ENCODE measurements at regions not wholly inside any gene's neighbourhood (a gene's known extent, or its start where the extent isn't known, plus 50 kb on each side); places are given as distances from the start of the nearest gene placed in this dataset.

DNA sequence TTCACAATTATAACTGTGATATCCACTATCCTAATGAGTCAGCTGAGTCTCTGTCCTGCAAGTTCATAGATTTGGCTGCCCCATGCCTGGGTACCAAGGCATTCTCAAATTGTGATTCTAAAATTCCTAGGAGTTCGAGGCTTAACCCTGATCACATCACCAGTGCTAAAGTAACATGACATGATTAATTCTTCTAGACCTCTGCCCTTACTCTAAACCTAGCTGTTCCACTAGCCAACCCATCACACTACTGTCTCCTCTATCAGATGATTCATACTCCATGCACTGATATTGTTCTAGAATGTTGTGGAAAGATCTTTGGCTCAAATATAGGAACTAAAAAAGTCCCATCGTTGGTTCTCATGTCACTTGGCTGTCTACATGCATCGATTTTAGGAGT lies 487.6 kb downstream of the PIK3C3 start:
- Histone ChIP-seq H3K4me1 (ENCODE audit: control insufficient read depth, low read length) (no peaks in the 10 kb centered on the region), H3K27me3 (ENCODE audit: control insufficient read depth, low read length) (no peaks in the 10 kb centered on the region), H3K79me2 (ENCODE audit: control insufficient read depth, low read length) (no peaks in the 10 kb centered on the region), H3K36me3 (ENCODE audit: control insufficient read depth, low read length) (no peaks in the 10 kb centered on the region), H3K9me2 (replicated peaks; ENCODE audit: control insufficient read depth, low read length) (no peaks in the 10 kb centered on the region; the same call in 1 of the 2 replicates), H3K4me3 (ENCODE audit: low read length) (no peak overlapping the region), H3K9me3 (ENCODE audit: control insufficient read depth, insufficient read depth, low read length) (peaks cover 3% of the 10 kb centered on the region; the same call in 1 of the 2 replicates), H3K4me2 (ENCODE audit: low read length) (no peak overlapping the region), H3K27ac (ENCODE audit: low read depth, low read length) (no peak overlapping the region), H3F3A (ENCODE audit: control insufficient read depth, insufficient read depth) (no peaks in the 10 kb centered on the region), H4K20me1 (ENCODE audit: control insufficient read depth, insufficient read depth, low read depth, low read length) (no peaks in the 10 kb centered on the region)
- no peak for TF ChIP-seq CTCF (IDR thresholded peaks at IDR 0.05; ENCODE audit: low read depth, low read length, poor library complexity, severe bottlenecking)
- TF ChIP-seq EZH2phosphoT487 (IDR thresholded peaks at IDR 0.05; ENCODE audit: borderline replicate concordance, low read length), result no peak

GRCh38 chr18:42444349-42444748 lies 489.3 kb downstream of the PIK3C3 start:
- Histone ChIP-seq H3F3A (ENCODE audit: control insufficient read depth, insufficient read depth) (no peaks in the 10 kb centered on the region), H3K9me2 (replicated peaks; ENCODE audit: control insufficient read depth, low read length) (no peaks in the 10 kb centered on the region; the same call in 1 of the 2 replicates), H3K79me2 (ENCODE audit: control insufficient read depth, low read length) (no peaks in the 10 kb centered on the region), H3K36me3 (ENCODE audit: control insufficient read depth, low read length) (no peaks in the 10 kb centered on the region), H3K27ac (ENCODE audit: low read depth, low read length) (no peak overlapping the region), H3K27me3 (ENCODE audit: control insufficient read depth, low read length) (no peaks in the 10 kb centered on the region), H3K4me3 (ENCODE audit: low read length) (no peak overlapping the region), H3K9me3 (ENCODE audit: control insufficient read depth, insufficient read depth, low read length) (peaks cover 8% of the 10 kb centered on the region; the same call in 1 of the 2 replicates), H3K4me1 (ENCODE audit: control insufficient read depth, low read length) (no peaks in the 10 kb centered on the region), H3K4me2 (ENCODE audit: low read length) (no peak overlapping the region), H4K20me1 (ENCODE audit: control insufficient read depth, insufficient read depth, low read depth, low read length) (no peaks in the 10 kb centered on the region)
- TF ChIP-seq EZH2phosphoT487 (IDR thresholded peaks at IDR 0.05; ENCODE audit: borderline replicate concordance, low read length) (no peak), CTCF (IDR thresholded peaks at IDR 0.05; ENCODE audit: low read depth, low read length, poor library complexity, severe bottlenecking) (no peak)

DNA sequence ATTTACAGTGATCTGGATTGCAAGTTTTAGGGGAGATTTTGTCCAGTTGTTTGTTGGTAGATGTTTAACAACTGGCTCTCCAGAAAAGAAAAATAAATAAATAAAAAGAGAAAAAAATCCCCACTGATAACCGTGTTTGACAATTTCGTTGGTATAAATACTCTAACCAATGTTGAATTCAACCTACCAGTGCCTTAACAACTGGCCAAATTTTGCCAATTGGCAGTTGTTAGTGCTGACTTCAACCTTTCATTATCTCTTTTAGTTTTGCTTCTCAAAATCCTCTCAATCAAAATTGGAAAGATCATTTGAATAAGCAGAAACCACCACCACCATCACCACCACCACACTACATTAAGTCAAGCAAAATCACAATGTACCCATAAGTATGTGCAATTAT lies 490.3 kb downstream of the PIK3C3 start:
- no peak for TF ChIP-seq CTCF (IDR thresholded peaks at IDR 0.05; ENCODE audit: low read depth, low read length, poor library complexity, severe bottlenecking)
- TF ChIP-seq EZH2phosphoT487 (IDR thresholded peaks at IDR 0.05; ENCODE audit: borderline replicate concordance, low read length), result no peak
- H3K27ac ChIP-seq (ENCODE audit: low read depth, low read length), result no peak overlapping the region

More for the DNA sequence above, 490.3 kb downstream of the PIK3C3 start:
- Histone ChIP-seq H3K4me2 (ENCODE audit: low read length) (no peak overlapping the region), H3K9me3 (ENCODE audit: control insufficient read depth, insufficient read depth, low read length) (peaks cover 8% of the 10 kb centered on the region; the same call in 1 of the 2 replicates), H3K4me1 (ENCODE audit: control insufficient read depth, low read length) (no peaks in the 10 kb centered on the region), H3K27me3 (ENCODE audit: control insufficient read depth, low read length) (no peaks in the 10 kb centered on the region), H3K36me3 (ENCODE audit: control insufficient read depth, low read length) (no peaks in the 10 kb centered on the region), H3K4me3 (ENCODE audit: low read length) (no peak overlapping the region), H3K79me2 (ENCODE audit: control insufficient read depth, low read length) (no peaks in the 10 kb centered on the region), H4K20me1 (ENCODE audit: control insufficient read depth, insufficient read depth, low read depth, low read length) (no peaks in the 10 kb centered on the region), H3F3A (ENCODE audit: control insufficient read depth, insufficient read depth) (no peaks in the 10 kb centered on the region), H3K9me2 (replicated peaks; ENCODE audit: control insufficient read depth, low read length) (no peaks in the 10 kb centered on the region; the same call in 1 of the 2 replicates)

Measured in DOHH2 (cell line).